GM23248 (cell line): ENCODE measurements at regions not wholly inside any gene's neighbourhood (a gene's known extent, or its start where the extent isn't known, plus 50 kb on each side); places are given as distances from the start of the nearest gene placed in this dataset.

Source experiments
- EZH2 ChIP-seq: fragments of 200-600 bp; sonication (generic); IDR thresholded peaks from 2 replicates; pipeline ENCODE4 v1.6.1; 2018; ENCODE audit warnings: antibody characterized with exemption, mild to moderate bottlenecking; ENCODE audit not compliant: insufficient read depth, poor library complexity, severe bottlenecking
- EZH2phosphoT487 ChIP-seq: fragments of 200-600 bp; sonication (generic); IDR thresholded peaks from 2 replicates; pipeline ENCODE4 v1.6.1; 2018; ENCODE audit warnings: antibody characterized with exemption, moderate library complexity, mild to moderate bottlenecking, low read depth; ENCODE audit not compliant: insufficient read depth

GRCh38 chr1:71228241-71228640 is 147.4 kb upstream of the ZRANB2 start:
- TF ChIP-seq EZH2 (no peak), EZH2phosphoT487 (no peak)
